Right renal pelvis (tissue), 4 donors: ENCODE measurements at regions not wholly inside any gene's neighbourhood (a gene's known extent, or its start where the extent isn't known, plus 50 kb on each side); places are given as distances from the start of the nearest gene placed in this dataset.
"Not testable (repeated sequence)": the region's sequence is repeated elsewhere in the genome, so short reads cannot be mapped to it uniquely, and the experiment has no call there.

ENCODE experiments used
- DNase-seq, 4 donors: peaks; one replicate each; pipeline ENCODE4 v3.0.0-alpha.2; 2013; ENCODE audit warnings: low read depth in 4 of 4, low spot score in 3 of 4, missing footprints in 1 of 4

GRCh38 chr13:109985871-109986450, 199.6 kb upstream of the IRS2 start:
- no peak for DNase-seq

- no peak for DNase-seq
These were observed 197.1 kb upstream of the IRS2 start for GRCh38 chr13:109983447-109983846.

- no peak for DNase-seq
These were observed 194.6 kb upstream of the IRS2 start for GRCh38 chr13:109981000-109981399.

GRCh38 chr13:109979676-109980075, 193.3 kb upstream of the IRS2 start:
- not testable (repeated sequence) for DNase-seq

GRCh38 chr13:109979228-109979627, 192.8 kb upstream of the IRS2 start:
- no peak for DNase-seq

GRCh38 chr13:109977212-109977968, 191.0 kb upstream of the IRS2 start:
- DNase-seq: no peak

GRCh38 chr13:109976206-109976997, 190.0 kb upstream of the IRS2 start:
- no peak for DNase-seq

GRCh38 chr13:109974354-109974753, 188.0 kb upstream of the IRS2 start:
- DNase-seq: no peak

GRCh38 chr13:109973279-109973678, 186.9 kb upstream of the IRS2 start:
- no peak for DNase-seq

- no peak for DNase-seq
These were observed 185.2 kb upstream of the IRS2 start for GRCh38 chr13:109971456-109972090.

GRCh38 chr13:109971006-109971405, 184.6 kb upstream of the IRS2 start:
- DNase-seq: no peak

- DNase-seq: no peak
These were observed 182.6 kb upstream of the IRS2 start for GRCh38 chr13:109968876-109969577.

GRCh38 chr13:109963960-109964563, 177.7 kb upstream of the IRS2 start:
- DNase-seq: no peak

GRCh38 chr13:109963384-109963783, 177.0 kb upstream of the IRS2 start:
- no peak for DNase-seq

GRCh38 chr13:109959903-109960302, 173.5 kb upstream of the IRS2 start:
- DNase-seq: no peak

- no peak for DNase-seq
These were observed 171.5 kb upstream of the IRS2 start for GRCh38 chr13:109957875-109958274.

- DNase-seq: no peak
These were observed 169.2 kb upstream of the IRS2 start for GRCh38 chr13:109955598-109955997.

GRCh38 chr13:109954441-109954840, 168.1 kb upstream of the IRS2 start:
- DNase-seq: no peak

- DNase-seq: no peak
These were observed 165.1 kb upstream of the IRS2 start for GRCh38 chr13:109951491-109951890.

GRCh38 chr13:109949397-109949796, 163.0 kb upstream of the IRS2 start:
- no peak for DNase-seq
